ENCODE measurements at regions not wholly inside any gene's neighbourhood (a gene's known extent, or its start where the extent isn't known, plus 50 kb on each side); places are given as distances from the start of the nearest gene placed in this dataset.

- Histone ChIP-seq H3K4me1 (ENCODE audit: control insufficient read depth, extremely low read depth, insufficient read depth, low read length) (no peaks in the 10 kb centered on the region), H3K79me2 (ENCODE audit: control insufficient read depth, insufficient read depth, low read length) (no peaks in the 10 kb centered on the region), H3K9me1 (replicated peaks; ENCODE audit: control insufficient read depth, extremely low read depth, insufficient read depth, low read length) (no peaks in the 10 kb centered on the region), H3K4me3 (replicated peaks in 1 of 3; ENCODE audit: insufficient read depth in 1 of 3, low read depth in 1 of 3, low read length in 3 of 3) (no peak overlapping the region), H3K9ac (replicated peaks; ENCODE audit: extremely low read depth, insufficient read depth, low read length) (no peak overlapping the region), H3K27ac (ENCODE audit: insufficient read depth, low read depth, low read length) (no peak overlapping the region), H2AFZ (ENCODE audit: low read depth, low read length) (no peak overlapping the region), H3K36me3 (ENCODE audit: control insufficient read depth in 2 of 2, extremely low read depth in 1 of 2, insufficient read depth in 2 of 2, low read length in 2 of 2) (no peaks in the 10 kb centered on the region), H3K9me3 (replicated peaks; ENCODE audit: control insufficient read depth, insufficient read depth, low read length) (peaks cover 5% of the 10 kb centered on the region), H4K20me1 (replicated peaks; ENCODE audit: control insufficient read depth, extremely low read depth, insufficient read depth, low read length) (no peaks in the 10 kb centered on the region), H3K27me3 (ENCODE audit: control insufficient read depth in 2 of 2, insufficient read depth in 2 of 2, low read length in 2 of 2) (no peaks in the 10 kb centered on the region), H3K4me2 (ENCODE audit: insufficient read depth, low read length) (no peak overlapping the region)
- intact Hi-C loops (cut with micrococcal nuclease) (no loop called here), dilution Hi-C loops (cut with MboI; ENCODE audit: extremely low pct_ligation_motif_present, low sequenced_read_pairs) (no loop called here)
- TF ChIP-seq MYC (IDR thresholded peaks at IDR 0.05; ENCODE audit: low read depth, low read length) (no peak), EZH2 (IDR thresholded peaks at IDR 0.05; ENCODE audit: borderline replicate concordance, low read depth, low read length, severe bottlenecking) (no peak), POLR2AphosphoS5 (IDR thresholded peaks at IDR 0.05; ENCODE audit: insufficient read depth, low read depth, low read length) (no peak), GATA2 (IDR thresholded peaks at IDR 0.05; ENCODE audit: insufficient read depth, insufficient read length, low read depth, low read length) (no peak), POLR2A (IDR thresholded peaks at IDR 0.05; ENCODE audit: low read depth, low read length) (no peak), FOS (IDR thresholded peaks at IDR 0.05; ENCODE audit: borderline replicate concordance, insufficient read depth, low read length) (no peak), CTCF (IDR thresholded peaks at IDR 0.05; ENCODE audit: extremely low read depth in 1 of 2, insufficient read depth in 1 of 2, low read depth in 1 of 2, low read length in 2 of 2) (no peak), JUN (IDR thresholded peaks at IDR 0.05; ENCODE audit: borderline replicate concordance, insufficient read depth, insufficient read length, low read depth) (no peak), MAX (IDR thresholded peaks at IDR 0.05; ENCODE audit: insufficient read depth, insufficient read length) (no peak)
- no TSS peak for BruUV-seq (replicated peaks)
- POLR2A ChIA-PET = no interaction called here
- CTCF ChIA-PET = no interaction called here
- FAIRE-seq (no peak), DNase-seq (ENCODE audit: low read depth, low spot score) (no peak)
Measured at GRCh38 chr16:6207124-6207523, 1109.5 kb upstream of the EEF2KMT start.
